Keratinocyte (primary cell): ENCODE measurements at regions not wholly inside any gene's neighbourhood (a gene's known extent, or its start where the extent isn't known, plus 50 kb on each side); places are given as distances from the start of the nearest gene placed in this dataset.

ENCODE experiments used
- DNase-seq: peaks from one replicate; pipeline ENCODE4 v3.0.0-alpha.2; 2011; ENCODE audit warnings: low read depth, missing footprints, low spot score
- FAIRE-seq: peaks from 2 replicates; lab custom pipeline; 2011; peaks lifted over from hg19 to GRCh38; lab: Jason Lieb, UNC
- H2AFZ ChIP-seq: 2 replicates; pipeline ENCODE4 v1.6.0; 2012; ENCODE audit warnings: low read length, control low read depth, inconsistent platforms; ENCODE audit not compliant: control insufficient read depth
- H3K27ac ChIP-seq: 2 replicates; pipeline ENCODE4 v1.5.1; 2011; ENCODE audit warnings: low read length; ENCODE audit not compliant: control insufficient read depth, insufficient read depth
- H3K27me3 ChIP-seq: 3 replicates; pipeline ENCODE4 v1.6.0; 2011; ENCODE audit warnings: low read length; ENCODE audit not compliant: control insufficient read depth, insufficient read depth; ENCODE audit errors: extremely low read depth
- H3K36me3 ChIP-seq, 2 experiments: 2 replicates in 1 of 2; 3 replicates in 1 of 2; pipeline ENCODE4 v1.5.1; 2011; ENCODE audit warnings: low read length in 2 of 2, mild to moderate bottlenecking in 1 of 2; ENCODE audit not compliant: control insufficient read depth in 2 of 2, insufficient read depth in 2 of 2; ENCODE audit errors: extremely low read depth in 1 of 2
- H3K4me1 ChIP-seq: 3 replicates; pipeline ENCODE4 v1.5.1; 2011; ENCODE audit warnings: low read length; ENCODE audit not compliant: control insufficient read depth, insufficient read depth; ENCODE audit errors: extremely low read depth
- H3K4me2 ChIP-seq: 3 replicates; pipeline ENCODE4 v1.6.0; 2011; ENCODE audit warnings: low read depth, low read length; ENCODE audit not compliant: control insufficient read depth, insufficient read depth; ENCODE audit errors: extremely low read depth
- H3K4me3 ChIP-seq, 3 experiments: fragments of 200-600 bp in 1 of 3; sonication (generic) in 1 of 3; 2 replicates in 2 of 3; 3 replicates in 1 of 3; pipeline ENCODE4 v1.5.1; 2011 to 2016; ENCODE audit warnings: low read length in 3 of 3, mild to moderate bottlenecking in 3 of 3, control low read depth in 2 of 3, inconsistent platforms in 1 of 3, low read depth in 1 of 3, mixed read lengths in 1 of 3, mixed run types in 1 of 3, moderate library complexity in 1 of 3; ENCODE audit not compliant: control insufficient read depth in 2 of 3, insufficient read depth in 2 of 3; ENCODE audit errors: extremely low read depth in 1 of 3
- H3K79me2 ChIP-seq: 2 replicates; pipeline ENCODE4 v1.6.0; 2012; ENCODE audit warnings: low read length; ENCODE audit not compliant: control insufficient read depth, insufficient read depth
- H3K9ac ChIP-seq: 3 replicates; pipeline ENCODE4 v1.6.0; 2011; ENCODE audit warnings: low read length; ENCODE audit not compliant: control insufficient read depth, insufficient read depth; ENCODE audit errors: extremely low read depth
- H3K9me1 ChIP-seq: 3 replicates; pipeline ENCODE4 v1.6.0; 2011; ENCODE audit warnings: low read length; ENCODE audit not compliant: control insufficient read depth, insufficient read depth; ENCODE audit errors: extremely low read depth
- H3K9me3 ChIP-seq: 2 replicates; pipeline ENCODE4 v1.5.1; 2012; ENCODE audit warnings: low read depth, low read length; ENCODE audit not compliant: control insufficient read depth
- H4K20me1 ChIP-seq: 3 replicates; pipeline ENCODE4 v1.6.0; 2011; ENCODE audit warnings: low read length; ENCODE audit not compliant: control insufficient read depth, insufficient read depth; ENCODE audit errors: extremely low read depth
- CTCF ChIP-seq, 3 experiments: IDR thresholded peaks in 1 of 3; conservative IDR thresholded peaks in 1 of 3; optimal IDR thresholded peaks in 1 of 3; 2 replicates in 2 of 3; 3 replicates in 1 of 3; pipeline versions ENCODE3 to v1.5.1; 2011; ENCODE audit warnings: low read length in 3 of 3, mild to moderate bottlenecking in 3 of 3, moderate library complexity in 2 of 3, control low read depth in 1 of 3, inconsistent platforms in 1 of 3; ENCODE audit not compliant: insufficient read depth in 2 of 3; ENCODE audit errors: extremely low read depth in 1 of 3
- EZH2 ChIP-seq: IDR thresholded peaks from one replicate; pipeline ENCODE4 v1.6.1; 2012; ENCODE audit warnings: inconsistent platforms, mild to moderate bottlenecking, low read length, moderate library complexity
- dilution Hi-C: fragments of 300-500 bp; cut with MboI; formaldehyde crosslinking; loops from one replicate; pipeline ENCODE4 v1.7.0; 2020; ENCODE audit warnings: low sequenced_read_pairs; ENCODE audit not compliant: extremely low pct_ligation_motif_present

GRCh38 chr6:130715058-130715457 is 112.1 kb upstream of the SMLR1 start:
- H3K4me2 ChIP-seq: no peak overlapping the region

GRCh38 chr6:130716466-130716865 is 110.7 kb upstream of the SMLR1 start:
- Histone ChIP-seq H2AFZ (no peak overlapping the region), H3K9ac (no peak overlapping the region), H4K20me1 (no peaks in the 10 kb centered on the region), H3K36me3 (no peaks in the 10 kb centered on the region), H3K9me3 (no peaks in the 10 kb centered on the region), H3K9me1 (no peaks in the 10 kb centered on the region), H3K4me3 (no peak overlapping the region), H3K27me3 (no peaks in the 10 kb centered on the region), H3K27ac (no peak overlapping the region), H3K4me1 (no peaks in the 10 kb centered on the region), H3K79me2 (no peaks in the 10 kb centered on the region), H3K4me2 (no peak overlapping the region)
- FAIRE-seq: no peak
- no peak for DNase-seq
- dilution Hi-C loops: no loop called here
- no peak for TF ChIP-seq EZH2
- TF ChIP-seq CTCF (optimal IDR thresholded peaks at IDR 0.05 in 1 of 3, IDR thresholded peaks at IDR 0.05 in 1 of 3, conservative IDR thresholded peaks at IDR 0.05 in 1 of 3; ENCODE audit: extremely low read depth in 1 of 3, insufficient read depth in 2 of 3, low read length in 3 of 3): no peak

More at GRCh38 chr6:130715058-130715457, 112.1 kb upstream of the SMLR1 start:
- Histone ChIP-seq H3K27ac (no peak overlapping the region), H3K79me2 (no peaks in the 10 kb centered on the region), H3K9me1 (no peaks in the 10 kb centered on the region), H2AFZ (no peak overlapping the region), H3K9me3 (no peaks in the 10 kb centered on the region), H3K4me3 (no peak overlapping the region), H3K27me3 (no peaks in the 10 kb centered on the region), H3K9ac (no peak overlapping the region), H3K4me1 (no peaks in the 10 kb centered on the region), H4K20me1 (no peaks in the 10 kb centered on the region), H3K36me3 (no peaks in the 10 kb centered on the region)
- dilution Hi-C loops: no loop called here
- TF ChIP-seq CTCF (optimal IDR thresholded peaks at IDR 0.05 in 1 of 3, IDR thresholded peaks at IDR 0.05 in 1 of 3, conservative IDR thresholded peaks at IDR 0.05 in 1 of 3; ENCODE audit: extremely low read depth in 1 of 3, insufficient read depth in 2 of 3, low read length in 3 of 3) (no peak), EZH2 (no peak)
- no peak for FAIRE-seq
- DNase-seq: no peak
